HepG2 (cell line): ENCODE measurements at regions not wholly inside any gene's neighbourhood (a gene's known extent, or its start where the extent isn't known, plus 50 kb on each side); places are given as distances from the start of the nearest gene placed in this dataset.

Experiments used
- ATAC-seq: fragments of 200-7000 bp; cut with Tn5 transposase; 3 replicates; pipeline ENCODE4 v1.9.1; 2020; ENCODE audit warnings: mild to moderate bottlenecking, moderate library complexity
- BruUV-seq: library from RNA; stranded (reverse); fragments of 400-500 nt; replicated peaks from 2 replicates; lab custom pipeline; 2021; lab: Mats Ljungman, UMichigan
- CTCF ChIA-PET: fragments of 300-600 bp; formaldehyde crosslinking; extraction: SDS; loops from one replicate; lab custom pipeline; 2021; ENCODE audit warnings: low total read pairs, inconsistent platforms, low intra/inter-chr PET ratio; lab: Yijun Ruan, JAX
- POLR2A ChIA-PET: fragments of 350-600 bp; sonication (Branson Sonifier 250); formaldehyde crosslinking; loops from one replicate; lab custom pipeline; 2020; ENCODE audit warnings: antibody characterized with exemption, inconsistent platforms; lab: Yijun Ruan, JAX
- DNase-seq: peaks from one replicate; pipeline ENCODE4 v3.0.0-alpha.2; 2015; ENCODE audit warnings: low spot score
- FAIRE-seq: peaks from 3 replicates; lab custom pipeline; 2011; peaks lifted over from hg19 to GRCh38; lab: Jason Lieb, UNC
- H2AFZ ChIP-seq: one replicate; pipeline ENCODE4 v1.6.1; 2011; ENCODE audit warnings: low read length, inconsistent platforms
- H3K27ac ChIP-seq: fragments of 300-600 bp; 3 replicates; pipeline ENCODE4 v1.8.0; 2011; ENCODE audit warnings: mixed run types, mild to moderate bottlenecking, mixed read lengths, low read length, inconsistent platforms; ENCODE audit not compliant: insufficient read depth; ENCODE audit errors: extremely low read length
- H3K27me3 ChIP-seq, 2 experiments: fragments of 200-600 bp in 1 of 2; 2 replicates in 1 of 2; 3 replicates in 1 of 2; pipeline versions ENCODE4 v1.6.0 to v1.8.0; 2011; ENCODE audit warnings: low read length in 2 of 2, mild to moderate bottlenecking in 2 of 2, moderate library complexity in 2 of 2, inconsistent platforms in 1 of 2; ENCODE audit not compliant: insufficient read depth in 2 of 2, control insufficient read depth in 1 of 2
- H3K36me3 ChIP-seq, 2 experiments: fragments of 200-600 bp in 1 of 2; replicated peaks in 1 of 2; 2 replicates in 1 of 2; 3 replicates in 1 of 2; pipeline versions ENCODE4 v1.5.1 to v1.8.0; 2011; ENCODE audit warnings: low read length in 2 of 2, inconsistent platforms in 1 of 2; ENCODE audit not compliant: insufficient read depth in 2 of 2, control insufficient read depth in 1 of 2
- H3K4me1 ChIP-seq: 2 replicates; pipeline ENCODE4 v1.5.1; 2012; ENCODE audit warnings: low read length, inconsistent platforms; ENCODE audit not compliant: insufficient read depth
- H3K4me2 ChIP-seq: 2 replicates; pipeline ENCODE4 v1.6.0; 2011; ENCODE audit warnings: low read depth, low read length, inconsistent platforms
- H3K4me3 ChIP-seq, 3 experiments: fragments of 200-600 bp in 1 of 3; sonication (generic), shearing (Covaris generic) in 1 of 3; replicated peaks in 1 of 3; 2 replicates each; pipeline ENCODE4 v1.5.1; 2011 to 2016; ENCODE audit warnings: low read length in 3 of 3, inconsistent platforms in 2 of 3, low read depth in 2 of 3, mild to moderate bottlenecking in 2 of 3, control low read depth in 1 of 3, mixed read lengths in 1 of 3; ENCODE audit not compliant: insufficient read depth in 1 of 3
- H3K79me2 ChIP-seq: one replicate; pipeline ENCODE4 v1.6.1; 2011; ENCODE audit warnings: low read length, inconsistent platforms; ENCODE audit not compliant: insufficient read depth
- H3K9ac ChIP-seq: 2 replicates; pipeline ENCODE4 v1.6.0; 2011; ENCODE audit warnings: mild to moderate bottlenecking, low read depth, low read length, inconsistent platforms; ENCODE audit not compliant: insufficient read depth
- H3K9me3 ChIP-seq: 2 replicates; pipeline ENCODE4 v1.5.1; 2012; ENCODE audit warnings: mild to moderate bottlenecking, low read length
- H4K20me1 ChIP-seq: 2 replicates; pipeline ENCODE4 v1.6.0; 2011; ENCODE audit warnings: inconsistent platforms, mild to moderate bottlenecking, low read length, moderate library complexity; ENCODE audit not compliant: insufficient read depth
- ATF5 ChIP-seq: sonication (generic); formaldehyde crosslinking; IDR thresholded peaks from 2 replicates; pipeline ENCODE4 v1.4.0; 2020; ENCODE audit warnings: mild to moderate bottlenecking, low read depth, missing genetic modification reagents
- CAMTA2 ChIP-seq: sonication (generic); formaldehyde crosslinking; IDR thresholded peaks from 2 replicates; pipeline ENCODE4 v1.4.0; 2020; ENCODE audit warnings: mild to moderate bottlenecking, missing genetic modification reagents, borderline replicate concordance
- ELF4 ChIP-seq: sonication (generic); formaldehyde crosslinking; IDR thresholded peaks from 2 replicates; pipeline ENCODE4 v1.5.0; 2020; ENCODE audit warnings: missing genetic modification reagents, mild to moderate bottlenecking, moderate library complexity, borderline replicate concordance
- HNRNPK ChIP-seq: fragments of 200-400 bp; formaldehyde crosslinking; IDR thresholded peaks from 2 replicates; pipeline ENCODE4 v1.6.1; 2018; ENCODE audit warnings: low read length, low read depth, moderate library complexity, mild to moderate bottlenecking; ENCODE audit not compliant: poor library complexity, severe bottlenecking
- KAT8 ChIP-seq: IDR thresholded peaks from 2 replicates; pipeline ENCODE4 v1.6.1; 2016; ENCODE audit warnings: missing genetic modification reagents, missing compliant biosample characterization
- NR2F2 ChIP-seq: IDR thresholded peaks from 2 replicates; pipeline ENCODE4 v1.6.1; 2012; ENCODE audit warnings: low read depth, inconsistent platforms, borderline replicate concordance
- RFX5 ChIP-seq: IDR thresholded peaks from 2 replicates; pipeline ENCODE4 v1.6.1; 2011; ENCODE audit warnings: low read depth, low read length, improper control_type of control experiment
- RORA ChIP-seq: sonication (generic); formaldehyde crosslinking; IDR thresholded peaks from 2 replicates; pipeline ENCODE4 v1.5.0; 2020; ENCODE audit warnings: mild to moderate bottlenecking, missing genetic modification reagents, moderate library complexity
- SIX4 ChIP-seq: sonication (generic); formaldehyde crosslinking; IDR thresholded peaks from 2 replicates; pipeline ENCODE4 v1.4.0; 2020; ENCODE audit warnings: missing genetic modification reagents
- TAF15 ChIP-seq: fragments of 200-400 bp; formaldehyde crosslinking; IDR thresholded peaks from one replicate; pipeline ENCODE4 v1.6.1; 2018; ENCODE audit warnings: mild to moderate bottlenecking, low read depth, low read length; ENCODE audit not compliant: poor library complexity, severe bottlenecking
- WGBS: methylation state at CpG from one replicate; pipeline ENCODE4 v1.1.6; 2017; ENCODE audit warnings: low lambda C conversion rate; 5-methylcytosine and 5-hydroxymethylcytosine counted together
- in situ Hi-C: cut with HindIII; loops from 2 replicates; pipeline ENCODE4 v1.10.0; 2017; ENCODE audit warnings: low pct_unique_long_range_greater_than_20kb; ENCODE audit not compliant: extremely low pct_ligation_motif_present
- intact Hi-C: fragments of 100-400 bp; cut with micrococcal nuclease; formaldehyde crosslinking; loops from one replicate; pipeline ENCODE4 v1.10.0; 2022; ENCODE audit not compliant: unreplicated experiment

- TF ChIP-seq TAF15 (no peak), ELF4 (CRISPR knock-in tag) (no peak), RFX5 (no peak)
- TF ChIP-seq, all 625 proteins: peak for 0
- Histone ChIP-seq H3K9ac (no peak overlapping the region), H2AFZ (no peak overlapping the region), H3K27me3 (no peaks in the 10 kb centered on the region), H3K4me2 (no peak overlapping the region), H3K4me1 (no peaks in the 10 kb centered on the region), H4K20me1 (no peaks in the 10 kb centered on the region), H3K4me3 (no peak overlapping the region), H3K79me2 (no peaks in the 10 kb centered on the region), H3K27ac (no peak overlapping the region), H3K9me3 (peaks cover 20% of the 10 kb centered on the region), H3K36me3 (no peaks in the 10 kb centered on the region)
- in situ Hi-C loops (no loop called here), intact Hi-C loops (no loop called here)
- CTCF ChIA-PET: no interaction called here
- FAIRE-seq: no peak
- no TSS peak for BruUV-seq
- ATAC-seq: no peak
- no peak for DNase-seq
- POLR2A ChIA-PET: no interaction called here
- 8% methylated on average over 3 of the region's 3 CpGs for WGBS
These were observed 95.6 kb upstream of the SNX7 start for GRCh38 chr1:98565951-98566350.

GRCh38 chr1:98559291-98559690, 102.2 kb upstream of the SNX7 start:
- Histone ChIP-seq H3K9ac (no peak overlapping the region), H3K27me3 (no peaks in the 10 kb centered on the region), H3K4me2 (no peak overlapping the region), H3K36me3 (no peaks in the 10 kb centered on the region), H3K79me2 (no peaks in the 10 kb centered on the region), H3K4me1 (no peaks in the 10 kb centered on the region), H3K27ac (no peak overlapping the region), H3K4me3 (no peak overlapping the region), H3K9me3 (peaks cover 20% of the 10 kb centered on the region), H4K20me1 (no peaks in the 10 kb centered on the region), H2AFZ (no peak overlapping the region)
- intact Hi-C loops (loop anchor here (5.0 to 10.0 kb wide), 2 partner anchors 106 to 203 kb away; partner anchors contain the start of gene SNX7), in situ Hi-C loops (no loop called here)
- 7% methylated on average over 2 of the region's 2 CpGs for WGBS
- POLR2A ChIA-PET: no interaction called here
- BruUV-seq: no TSS peak
- ATAC-seq (no peak), FAIRE-seq (no peak), DNase-seq (no peak)
- CTCF ChIA-PET: no interaction called here
- TF ChIP-seq RORA (CRISPR knock-in tag) (no peak), KAT8 (CRISPR knock-in tag) (no peak), SIX4 (CRISPR knock-in tag) (no peak), CAMTA2 (no peak), ATF5 (CRISPR knock-in tag) (no peak), NR2F2 (no peak), HNRNPK (no peak)
